HG03159 (cell line): ENCODE measurements at regions not wholly inside any gene's neighbourhood (a gene's known extent, or its start where the extent isn't known, plus 50 kb on each side); places are given as distances from the start of the nearest gene placed in this dataset.
A peak's percentile ranks its signal among the peaks of the same experiment; 100 is the strongest.

Source experiments
- ATAC-seq: cut with Tn5 transposase; IDR thresholded peaks from one replicate; pipeline ENCODE4 v1.9.1; 2021; ENCODE audit warnings: mild to moderate bottlenecking, moderate library complexity; ENCODE audit not compliant: unreplicated experiment

- no peak for ATAC-seq
These were observed 340.6 kb downstream of the SPRY1 start for GRCh38 chr4:123737156-123737555.

DNA sequence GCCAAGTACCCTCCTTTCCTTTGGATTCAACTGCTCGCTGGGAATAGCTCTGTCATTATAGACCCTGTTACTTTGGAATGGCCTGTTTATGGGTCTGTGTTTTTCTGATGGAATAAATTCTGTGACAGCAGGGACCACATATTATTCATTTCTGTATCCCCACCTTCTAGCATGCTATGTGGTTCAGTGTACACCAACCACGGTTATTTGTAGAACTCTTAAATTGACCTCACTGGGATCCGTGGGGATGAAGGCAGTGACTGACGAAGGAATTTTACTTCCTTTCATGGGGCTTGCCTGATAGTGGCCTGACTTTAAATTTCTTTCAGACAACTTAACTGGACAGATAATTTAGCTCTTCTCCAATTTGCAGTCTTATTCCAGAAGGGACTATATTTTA is 343.2 kb downstream of the SPRY1 start:
- no peak for ATAC-seq

DNA sequence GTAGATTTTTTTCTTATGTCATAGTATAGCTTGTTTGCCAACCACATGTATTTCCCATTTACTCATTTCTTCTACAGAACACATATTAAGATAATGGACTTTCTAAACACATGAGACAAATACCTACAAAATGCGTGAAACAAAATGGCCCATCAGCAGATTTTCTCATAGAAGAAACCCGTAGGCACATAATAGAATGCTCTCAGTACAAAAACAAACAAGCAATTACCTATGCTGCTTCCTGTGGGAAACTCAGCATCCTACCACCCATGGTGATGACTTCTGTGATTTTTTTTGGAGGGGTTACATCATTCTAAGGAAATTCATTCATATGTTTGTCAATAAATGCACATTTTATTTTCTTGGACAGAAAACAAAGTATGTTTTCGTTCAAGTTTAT is 343.6 kb downstream of the SPRY1 start:
- ATAC-seq, result no peak

DNA sequence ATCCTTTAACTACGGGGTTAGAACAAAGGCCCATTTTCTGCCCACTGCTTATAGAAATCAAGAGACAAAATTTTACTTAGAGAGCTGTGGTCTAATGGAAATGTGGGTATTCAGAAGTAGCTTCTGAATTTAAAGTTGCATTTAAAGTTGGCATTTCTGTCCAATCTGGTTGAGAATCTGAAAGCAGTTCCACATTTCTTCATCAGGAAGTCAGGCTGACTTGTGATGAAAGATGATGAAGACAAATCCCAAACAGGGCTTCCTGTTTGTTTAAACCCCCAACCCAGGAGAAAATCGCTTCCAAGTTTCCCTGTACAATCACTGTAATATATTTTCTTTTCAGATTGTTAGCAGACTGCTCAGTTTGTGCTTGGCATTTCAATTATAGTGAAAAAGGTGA is 345.3 kb downstream of the SPRY1 start:
- no peak for ATAC-seq

DNA sequence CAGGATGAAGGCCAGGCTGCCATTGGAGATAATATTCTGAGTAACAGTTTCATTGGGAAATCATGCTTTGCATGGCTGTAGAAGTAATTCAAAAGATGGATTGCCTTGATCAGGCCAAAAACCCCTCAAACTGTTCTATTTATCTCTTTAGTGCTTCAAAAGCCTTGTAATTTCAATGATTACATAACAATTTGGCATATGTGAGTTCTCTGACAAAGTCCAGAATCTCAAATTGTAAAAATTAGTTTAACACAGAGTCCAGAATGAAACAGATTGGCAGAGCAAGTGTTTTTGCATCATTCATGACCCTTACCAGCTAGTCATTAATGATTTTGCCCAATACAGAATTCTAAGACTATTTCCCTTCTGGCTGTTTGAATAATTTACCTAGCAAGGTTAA is 347.3 kb downstream of the SPRY1 start:
- ATAC-seq, result no peak

DNA sequence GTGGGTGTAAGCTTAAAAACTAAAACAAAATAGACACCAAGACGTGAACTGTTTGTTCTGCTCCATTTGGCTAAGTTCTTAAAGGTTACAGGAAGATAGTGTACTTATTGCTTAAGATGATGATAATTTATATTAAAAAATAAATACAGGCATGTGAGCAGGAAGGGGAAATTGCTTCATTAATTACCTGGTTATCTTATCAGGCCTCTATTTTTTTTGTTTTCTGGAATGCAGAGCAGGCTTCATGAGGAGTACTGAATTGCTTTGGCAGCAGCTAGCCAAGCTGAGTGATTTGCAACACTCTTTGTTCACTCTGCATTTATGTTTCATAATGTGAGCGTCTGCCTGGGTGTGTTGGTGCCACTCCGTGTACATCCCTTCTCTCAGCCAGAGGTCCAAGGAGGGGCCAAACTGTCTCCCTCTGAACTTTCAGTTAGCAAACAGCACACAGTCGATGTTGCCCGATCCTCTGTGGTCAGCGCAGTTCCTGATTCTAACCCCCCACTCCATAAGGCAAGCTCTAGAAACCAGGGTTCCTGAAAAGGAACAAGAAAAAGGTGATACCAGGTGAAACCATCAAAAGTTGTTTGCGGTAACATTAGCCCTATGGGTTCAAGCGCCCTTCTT is 348.2 kb downstream of the SPRY1 start:
- no peak for ATAC-seq

DNA sequence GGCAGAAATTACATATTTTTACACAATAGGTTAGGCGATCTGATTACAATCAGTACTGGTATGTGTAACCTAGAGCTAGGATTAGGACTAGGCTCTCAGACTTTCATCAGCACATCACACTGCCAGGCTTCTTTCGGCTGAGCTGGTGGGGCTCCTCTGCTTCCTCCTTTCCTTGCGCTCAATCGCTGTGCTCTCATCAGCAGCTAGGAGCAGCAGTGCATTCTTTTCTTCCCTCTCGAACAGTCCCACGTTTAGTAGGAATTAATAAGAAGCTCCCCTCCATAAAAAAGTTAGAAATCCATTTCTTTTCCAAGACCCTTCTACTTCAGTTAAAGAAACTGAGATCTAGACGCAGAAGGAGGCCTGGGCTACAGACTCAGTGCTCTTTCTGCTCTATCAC is 350.4 kb downstream of the SPRY1 start:
- no peak for ATAC-seq

- no peak for ATAC-seq
These were observed 352.2 kb downstream of the SPRY1 start for GRCh38 chr4:123748806-123749205.

DNA sequence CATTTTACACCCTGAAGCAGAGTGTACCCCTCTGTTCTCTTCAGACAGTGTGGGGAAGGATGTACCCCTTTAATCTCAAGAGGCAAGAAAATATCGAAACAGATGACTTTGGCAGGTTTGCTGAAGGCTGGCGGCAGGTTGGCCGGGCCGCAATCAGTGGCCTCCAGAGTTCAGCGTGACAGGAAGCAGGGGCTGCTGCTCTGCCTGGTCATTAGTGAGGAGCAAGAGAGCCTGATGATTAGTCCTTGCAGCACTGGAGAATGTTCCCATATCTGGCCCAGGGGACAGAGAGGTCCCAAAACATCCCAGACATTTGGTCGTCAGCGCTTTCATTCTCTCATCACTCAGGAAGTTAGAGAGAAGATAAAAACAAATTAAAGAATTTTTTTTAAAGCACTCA is 352.8 kb downstream of the SPRY1 start:
- ATAC-seq, result no peak

GRCh38 chr4:123750044-123750443 is 353.4 kb downstream of the SPRY1 start:
- no peak for ATAC-seq

- ATAC-seq, result no peak
These were observed 359.1 kb downstream of the SPRY1 start for GRCh38 chr4:123755655-123756054.

- ATAC-seq, result no peak
These were observed 371.2 kb downstream of the SPRY1 start for GRCh38 chr4:123767806-123768205.

DNA sequence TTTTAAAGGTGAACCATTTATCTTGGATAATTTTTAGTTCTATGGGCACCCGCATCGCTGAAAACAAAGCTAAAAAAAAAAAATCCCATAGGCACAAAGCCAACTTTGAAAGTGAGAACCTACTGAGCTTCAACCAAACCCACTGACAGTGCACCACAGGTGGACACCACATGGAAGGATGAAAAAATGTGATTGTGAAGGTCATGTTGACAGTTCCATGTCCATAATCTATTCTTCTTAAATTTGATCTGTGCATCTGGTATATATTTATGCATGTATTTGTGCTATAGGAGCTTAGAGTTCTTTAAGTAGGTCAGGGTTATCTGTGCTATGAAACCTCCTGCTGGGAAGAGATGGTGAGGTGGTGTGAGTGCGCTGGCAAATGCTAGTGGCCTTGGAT is 374.3 kb downstream of the SPRY1 start:
- ATAC-seq, result no peak

DNA sequence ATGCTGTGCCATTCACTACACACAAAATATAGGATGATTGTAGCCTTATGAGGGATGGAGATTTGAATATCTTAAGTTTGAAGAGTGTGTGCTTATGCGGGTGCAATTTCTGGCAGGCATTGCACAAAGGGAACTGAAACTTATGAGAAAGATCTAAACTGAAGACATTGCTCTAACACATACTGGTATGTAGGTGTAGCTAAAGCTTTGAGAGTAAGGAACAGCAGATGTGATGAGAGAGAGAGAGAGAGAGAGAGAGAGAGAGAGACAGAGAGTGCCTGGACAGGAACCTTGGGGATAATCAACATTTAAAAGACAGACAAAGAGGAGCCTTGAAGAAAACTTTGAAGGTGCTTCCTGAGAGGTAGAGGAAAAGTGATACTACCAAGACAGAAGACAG is 379.7 kb downstream of the SPRY1 start:
- ATAC-seq, result peak; percentile 99

DNA sequence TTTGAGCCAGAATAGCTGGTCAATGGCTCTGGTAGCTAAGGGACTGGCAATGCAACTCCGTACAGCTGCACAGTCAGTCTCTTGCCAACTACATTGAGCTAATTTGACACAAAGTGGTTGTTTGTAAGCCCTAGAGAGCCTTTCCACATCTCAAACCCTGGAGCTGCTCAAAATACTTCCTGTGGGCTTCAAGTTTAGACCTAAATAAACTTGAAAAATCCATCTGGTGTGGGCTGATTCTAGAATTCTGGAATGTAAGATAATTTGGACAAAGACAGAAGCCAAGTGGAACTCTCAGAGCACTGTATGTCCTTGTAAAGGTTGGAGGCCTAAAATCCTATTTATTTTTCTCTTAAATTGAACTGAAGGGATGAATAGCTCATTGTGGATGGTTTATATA is 380.8 kb downstream of the SPRY1 start:
- no peak for ATAC-seq

- ATAC-seq, result no peak
These were observed 386.7 kb downstream of the SPRY1 start for GRCh38 chr4:123783151-123783790.

DNA sequence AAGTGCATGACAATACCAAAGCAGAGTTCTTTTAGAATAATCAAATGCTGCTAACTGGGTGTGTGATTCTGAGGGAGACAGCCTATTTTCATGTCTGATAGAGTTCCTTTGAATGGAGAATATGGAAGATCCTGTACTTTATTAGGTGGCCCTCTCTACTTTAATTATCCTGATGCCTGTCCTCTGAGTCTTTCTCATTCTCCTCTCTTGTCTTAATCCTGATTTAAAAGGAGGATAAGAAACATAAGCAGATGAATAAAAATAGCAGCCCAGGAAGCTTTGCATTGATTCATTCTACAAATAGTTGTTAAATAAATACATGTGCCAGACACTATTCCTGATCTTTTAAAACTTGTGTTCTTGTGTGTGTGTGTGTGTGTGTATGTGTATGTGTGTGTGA is 387.3 kb downstream of the SPRY1 start:
- no peak for ATAC-seq

- no peak for ATAC-seq
These were observed 388.0 kb downstream of the SPRY1 start for GRCh38 chr4:123784626-123785025.

- ATAC-seq, result no peak
These were observed 388.9 kb downstream of the SPRY1 start for GRCh38 chr4:123785538-123785937.

- no peak for ATAC-seq
These were observed 389.7 kb downstream of the SPRY1 start for GRCh38 chr4:123786163-123786915.

- ATAC-seq, result no peak
These were observed 390.3 kb downstream of the SPRY1 start for GRCh38 chr4:123786920-123787319.

- no peak for ATAC-seq
These were observed 391.0 kb downstream of the SPRY1 start for GRCh38 chr4:123787512-123788080.
